ENCODE measurements at regions not wholly inside any gene's neighbourhood (a gene's known extent, or its start where the extent isn't known, plus 50 kb on each side); places are given as distances from the start of the nearest gene placed in this dataset.

DNA sequence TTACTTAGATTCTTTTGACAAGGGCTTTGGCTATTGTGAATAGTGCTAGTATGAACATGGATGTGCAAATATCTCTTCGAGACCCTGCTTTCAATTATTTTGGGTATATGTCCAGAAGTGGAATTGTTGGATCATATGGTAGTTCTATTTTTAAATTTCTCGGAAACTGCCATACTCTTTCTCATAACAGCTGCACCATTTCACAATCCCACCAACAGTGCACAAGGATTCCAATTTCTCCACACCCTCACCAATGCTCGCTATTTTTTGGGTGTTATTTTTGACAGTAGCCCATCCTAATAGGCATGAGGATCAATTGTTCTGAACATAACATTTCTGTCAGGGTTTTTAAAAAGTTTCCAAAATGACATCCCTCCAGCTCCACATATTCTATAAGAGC is 69.2 kb upstream of the ESR1 start:
- Histone ChIP-seq H3K9me3 (ENCODE audit: insufficient read depth, low read length) (no peaks in the 10 kb centered on the region), H3K36me3 (replicated peaks; ENCODE audit: low read depth, low read length) (no peaks in the 10 kb centered on the region), H3K79me2 (ENCODE audit: low read length) (no peaks in the 10 kb centered on the region), H3K4me3 (ENCODE audit: low read length) (no peak overlapping the region), H3K4me2 (ENCODE audit: low read length) (no peak overlapping the region), H3K9ac (ENCODE audit: low read length) (no peak overlapping the region), H3K27ac (ENCODE audit: low read length) (no peak overlapping the region), H3K4me1 (ENCODE audit: low read length) (no peaks in the 10 kb centered on the region), H4K20me1 (ENCODE audit: insufficient read depth, low read length) (no peaks in the 10 kb centered on the region), H2AFZ (ENCODE audit: low read depth, low read length) (no peak overlapping the region), H3K27me3 (ENCODE audit: low read depth, low read length) (no peaks in the 10 kb centered on the region)
- TF ChIP-seq EZH2phosphoT487 (IDR thresholded peaks at IDR 0.05; ENCODE audit: low read depth) = no peak
- TF ChIP-seq, protein P1, sequence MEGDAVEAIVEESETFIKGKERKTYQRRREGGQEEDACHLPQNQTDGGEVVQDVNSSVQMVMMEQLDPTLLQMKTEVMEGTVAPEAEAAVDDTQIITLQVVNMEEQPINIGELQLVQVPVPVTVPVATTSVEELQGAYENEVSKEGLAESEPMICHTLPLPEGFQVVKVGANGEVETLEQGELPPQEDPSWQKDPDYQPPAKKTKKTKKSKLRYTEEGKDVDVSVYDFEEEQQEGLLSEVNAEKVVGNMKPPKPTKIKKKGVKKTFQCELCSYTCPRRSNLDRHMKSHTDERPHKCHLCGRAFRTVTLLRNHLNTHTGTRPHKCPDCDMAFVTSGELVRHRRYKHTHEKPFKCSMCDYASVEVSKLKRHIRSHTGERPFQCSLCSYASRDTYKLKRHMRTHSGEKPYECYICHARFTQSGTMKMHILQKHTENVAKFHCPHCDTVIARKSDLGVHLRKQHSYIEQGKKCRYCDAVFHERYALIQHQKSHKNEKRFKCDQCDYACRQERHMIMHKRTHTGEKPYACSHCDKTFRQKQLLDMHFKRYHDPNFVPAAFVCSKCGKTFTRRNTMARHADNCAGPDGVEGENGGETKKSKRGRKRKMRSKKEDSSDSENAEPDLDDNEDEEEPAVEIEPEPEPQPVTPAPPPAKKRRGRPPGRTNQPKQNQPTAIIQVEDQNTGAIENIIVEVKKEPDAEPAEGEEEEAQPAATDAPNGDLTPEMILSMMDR (IDR thresholded peaks at IDR 0.05; ENCODE audit: low read depth, low read length) = no peak

DNA sequence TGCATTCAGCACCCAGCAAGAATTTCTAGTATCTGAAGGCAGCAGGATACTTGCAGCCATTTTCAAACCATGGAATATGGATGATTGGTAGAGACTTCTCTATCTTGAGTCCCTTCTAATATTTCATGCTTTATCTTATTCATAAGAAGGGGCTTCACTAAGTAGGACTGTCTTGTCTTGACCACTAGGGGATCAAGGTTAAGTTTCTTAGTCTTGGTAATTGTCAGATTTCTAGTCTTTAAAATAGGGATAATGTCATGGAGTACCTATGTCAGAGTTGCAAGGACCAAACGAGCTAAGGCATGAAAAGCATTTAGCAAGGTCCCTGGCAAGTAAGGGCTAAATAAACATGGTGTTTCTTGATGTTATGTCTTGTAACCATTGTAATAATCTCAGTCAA is 68.5 kb upstream of the ESR1 start:
- no peak overlapping the region for H3K27ac ChIP-seq (ENCODE audit: low read length)
- H4K20me1 ChIP-seq (ENCODE audit: insufficient read depth, low read length) = no peaks in the 10 kb centered on the region
- TF ChIP-seq EZH2phosphoT487 (IDR thresholded peaks at IDR 0.05; ENCODE audit: low read depth) = no peak
- TF ChIP-seq, protein P1 (IDR thresholded peaks at IDR 0.05; ENCODE audit: low read depth, low read length) = no peak
- no peaks in the 10 kb centered on the region for H3K36me3 ChIP-seq (replicated peaks; ENCODE audit: low read depth, low read length)
- H3K4me2 ChIP-seq (ENCODE audit: low read length) = no peak overlapping the region
- no peaks in the 10 kb centered on the region for H3K27me3 ChIP-seq (ENCODE audit: low read depth, low read length)
- no peaks in the 10 kb centered on the region for H3K79me2 ChIP-seq (ENCODE audit: low read length)
- no peak overlapping the region for H3K4me3 ChIP-seq (ENCODE audit: low read length)
- H3K9ac ChIP-seq (ENCODE audit: low read length) = no peak overlapping the region
- no peaks in the 10 kb centered on the region for H3K9me3 ChIP-seq (ENCODE audit: insufficient read depth, low read length)
- H3K4me1 ChIP-seq (ENCODE audit: low read length) = no peaks in the 10 kb centered on the region
- no peak overlapping the region for H2AFZ ChIP-seq (ENCODE audit: low read depth, low read length)

DNA sequence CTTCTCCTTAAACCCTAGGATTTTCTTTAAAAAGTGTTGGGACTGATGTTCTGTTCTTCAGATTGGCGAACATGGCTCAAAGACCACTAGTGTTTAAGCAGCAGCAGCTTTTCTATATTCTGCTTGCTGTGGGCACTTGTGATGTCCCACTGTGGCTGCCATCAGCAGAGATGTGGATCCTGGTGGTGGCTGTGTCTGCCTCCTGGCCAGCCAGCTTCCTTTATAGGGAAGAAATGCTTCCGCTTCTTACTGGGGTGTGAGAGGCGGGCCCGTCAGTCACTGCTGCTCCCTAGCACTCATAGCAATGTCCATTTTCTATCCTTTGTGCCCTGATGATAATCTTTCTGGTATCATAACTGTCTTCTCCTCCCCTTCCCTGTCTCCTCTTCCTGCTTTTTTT is 66.7 kb upstream of the ESR1 start:
- Histone ChIP-seq H2AFZ (ENCODE audit: low read depth, low read length) (no peak overlapping the region), H3K4me3 (ENCODE audit: low read length) (no peak overlapping the region), H3K79me2 (ENCODE audit: low read length) (no peaks in the 10 kb centered on the region), H4K20me1 (ENCODE audit: insufficient read depth, low read length) (no peaks in the 10 kb centered on the region), H3K27ac (ENCODE audit: low read length) (no peak overlapping the region), H3K27me3 (ENCODE audit: low read depth, low read length) (no peaks in the 10 kb centered on the region), H3K9me3 (ENCODE audit: insufficient read depth, low read length) (no peaks in the 10 kb centered on the region), H3K9ac (ENCODE audit: low read length) (no peak overlapping the region), H3K4me2 (ENCODE audit: low read length) (no peak overlapping the region), H3K4me1 (ENCODE audit: low read length) (no peaks in the 10 kb centered on the region), H3K36me3 (replicated peaks; ENCODE audit: low read depth, low read length) (no peaks in the 10 kb centered on the region)
- TF ChIP-seq, protein P1 (IDR thresholded peaks at IDR 0.05; ENCODE audit: low read depth, low read length) = no peak
- no peak for TF ChIP-seq EZH2phosphoT487 (IDR thresholded peaks at IDR 0.05; ENCODE audit: low read depth)

DNA sequence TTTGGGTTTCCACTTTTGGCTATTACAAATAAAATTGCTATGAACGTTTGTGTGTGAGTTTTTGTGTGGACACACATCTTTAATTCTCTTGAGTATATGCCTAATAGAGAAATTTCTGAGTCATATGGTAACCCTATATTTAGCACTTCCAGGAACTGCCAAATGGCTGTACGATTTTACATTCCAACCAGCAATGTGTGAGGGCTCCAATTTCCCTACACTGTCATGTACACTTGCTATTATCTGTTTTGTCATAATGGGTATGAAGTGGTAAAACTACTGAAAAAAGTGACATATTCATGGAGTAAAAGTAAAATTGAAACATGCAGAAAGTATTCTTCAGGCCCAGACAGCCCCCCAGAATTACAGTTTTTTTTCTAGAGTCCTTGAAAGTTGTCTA is 59.6 kb upstream of the ESR1 start:
- no peak overlapping the region for H3K9ac ChIP-seq (ENCODE audit: low read length)
- H3K27ac ChIP-seq (ENCODE audit: low read length) = no peak overlapping the region
- TF ChIP-seq, protein P1 (IDR thresholded peaks at IDR 0.05; ENCODE audit: low read depth, low read length) = no peak
- TF ChIP-seq EZH2phosphoT487 (IDR thresholded peaks at IDR 0.05; ENCODE audit: low read depth) = no peak

More for the DNA sequence above, 59.6 kb upstream of the ESR1 start:
- Histone ChIP-seq H4K20me1 (ENCODE audit: insufficient read depth, low read length) (no peaks in the 10 kb centered on the region), H3K79me2 (ENCODE audit: low read length) (no peaks in the 10 kb centered on the region), H3K4me3 (ENCODE audit: low read length) (no peak overlapping the region), H3K4me2 (ENCODE audit: low read length) (no peak overlapping the region), H3K9me3 (ENCODE audit: insufficient read depth, low read length) (no peaks in the 10 kb centered on the region), H2AFZ (ENCODE audit: low read depth, low read length) (no peak overlapping the region), H3K4me1 (ENCODE audit: low read length) (peaks cover 5% of the 10 kb centered on the region), H3K36me3 (replicated peaks; ENCODE audit: low read depth, low read length) (no peaks in the 10 kb centered on the region), H3K27me3 (ENCODE audit: low read depth, low read length) (no peaks in the 10 kb centered on the region)

Measured in OCI-LY3 (cell line).